ENCODE measurements at regions not wholly inside any gene's neighbourhood (a gene's known extent, or its start where the extent isn't known, plus 50 kb on each side); places are given as distances from the start of the nearest gene placed in this dataset.

DNA sequence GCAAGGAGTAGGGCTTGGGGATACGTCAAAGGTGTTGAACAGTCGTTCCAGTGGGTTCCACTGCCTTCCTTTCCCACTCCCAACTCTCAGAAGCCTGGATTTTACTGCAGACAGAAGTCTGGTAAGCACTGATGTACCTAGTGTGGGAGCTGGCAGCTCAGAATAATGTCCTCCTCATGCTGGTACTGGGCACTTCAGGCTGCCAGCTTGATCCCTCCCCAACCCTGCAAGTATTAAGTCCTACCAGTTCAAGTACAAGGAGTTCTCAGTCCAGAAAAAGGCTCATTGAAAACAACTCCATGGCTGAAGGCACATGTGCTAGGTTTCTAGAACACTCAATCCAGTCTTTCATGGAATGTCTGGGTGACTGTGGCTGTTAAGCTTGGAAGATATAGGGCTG, 304.3 kb downstream of the NUAK1 start (continued):
- TF ChIP-seq, protein P1, sequence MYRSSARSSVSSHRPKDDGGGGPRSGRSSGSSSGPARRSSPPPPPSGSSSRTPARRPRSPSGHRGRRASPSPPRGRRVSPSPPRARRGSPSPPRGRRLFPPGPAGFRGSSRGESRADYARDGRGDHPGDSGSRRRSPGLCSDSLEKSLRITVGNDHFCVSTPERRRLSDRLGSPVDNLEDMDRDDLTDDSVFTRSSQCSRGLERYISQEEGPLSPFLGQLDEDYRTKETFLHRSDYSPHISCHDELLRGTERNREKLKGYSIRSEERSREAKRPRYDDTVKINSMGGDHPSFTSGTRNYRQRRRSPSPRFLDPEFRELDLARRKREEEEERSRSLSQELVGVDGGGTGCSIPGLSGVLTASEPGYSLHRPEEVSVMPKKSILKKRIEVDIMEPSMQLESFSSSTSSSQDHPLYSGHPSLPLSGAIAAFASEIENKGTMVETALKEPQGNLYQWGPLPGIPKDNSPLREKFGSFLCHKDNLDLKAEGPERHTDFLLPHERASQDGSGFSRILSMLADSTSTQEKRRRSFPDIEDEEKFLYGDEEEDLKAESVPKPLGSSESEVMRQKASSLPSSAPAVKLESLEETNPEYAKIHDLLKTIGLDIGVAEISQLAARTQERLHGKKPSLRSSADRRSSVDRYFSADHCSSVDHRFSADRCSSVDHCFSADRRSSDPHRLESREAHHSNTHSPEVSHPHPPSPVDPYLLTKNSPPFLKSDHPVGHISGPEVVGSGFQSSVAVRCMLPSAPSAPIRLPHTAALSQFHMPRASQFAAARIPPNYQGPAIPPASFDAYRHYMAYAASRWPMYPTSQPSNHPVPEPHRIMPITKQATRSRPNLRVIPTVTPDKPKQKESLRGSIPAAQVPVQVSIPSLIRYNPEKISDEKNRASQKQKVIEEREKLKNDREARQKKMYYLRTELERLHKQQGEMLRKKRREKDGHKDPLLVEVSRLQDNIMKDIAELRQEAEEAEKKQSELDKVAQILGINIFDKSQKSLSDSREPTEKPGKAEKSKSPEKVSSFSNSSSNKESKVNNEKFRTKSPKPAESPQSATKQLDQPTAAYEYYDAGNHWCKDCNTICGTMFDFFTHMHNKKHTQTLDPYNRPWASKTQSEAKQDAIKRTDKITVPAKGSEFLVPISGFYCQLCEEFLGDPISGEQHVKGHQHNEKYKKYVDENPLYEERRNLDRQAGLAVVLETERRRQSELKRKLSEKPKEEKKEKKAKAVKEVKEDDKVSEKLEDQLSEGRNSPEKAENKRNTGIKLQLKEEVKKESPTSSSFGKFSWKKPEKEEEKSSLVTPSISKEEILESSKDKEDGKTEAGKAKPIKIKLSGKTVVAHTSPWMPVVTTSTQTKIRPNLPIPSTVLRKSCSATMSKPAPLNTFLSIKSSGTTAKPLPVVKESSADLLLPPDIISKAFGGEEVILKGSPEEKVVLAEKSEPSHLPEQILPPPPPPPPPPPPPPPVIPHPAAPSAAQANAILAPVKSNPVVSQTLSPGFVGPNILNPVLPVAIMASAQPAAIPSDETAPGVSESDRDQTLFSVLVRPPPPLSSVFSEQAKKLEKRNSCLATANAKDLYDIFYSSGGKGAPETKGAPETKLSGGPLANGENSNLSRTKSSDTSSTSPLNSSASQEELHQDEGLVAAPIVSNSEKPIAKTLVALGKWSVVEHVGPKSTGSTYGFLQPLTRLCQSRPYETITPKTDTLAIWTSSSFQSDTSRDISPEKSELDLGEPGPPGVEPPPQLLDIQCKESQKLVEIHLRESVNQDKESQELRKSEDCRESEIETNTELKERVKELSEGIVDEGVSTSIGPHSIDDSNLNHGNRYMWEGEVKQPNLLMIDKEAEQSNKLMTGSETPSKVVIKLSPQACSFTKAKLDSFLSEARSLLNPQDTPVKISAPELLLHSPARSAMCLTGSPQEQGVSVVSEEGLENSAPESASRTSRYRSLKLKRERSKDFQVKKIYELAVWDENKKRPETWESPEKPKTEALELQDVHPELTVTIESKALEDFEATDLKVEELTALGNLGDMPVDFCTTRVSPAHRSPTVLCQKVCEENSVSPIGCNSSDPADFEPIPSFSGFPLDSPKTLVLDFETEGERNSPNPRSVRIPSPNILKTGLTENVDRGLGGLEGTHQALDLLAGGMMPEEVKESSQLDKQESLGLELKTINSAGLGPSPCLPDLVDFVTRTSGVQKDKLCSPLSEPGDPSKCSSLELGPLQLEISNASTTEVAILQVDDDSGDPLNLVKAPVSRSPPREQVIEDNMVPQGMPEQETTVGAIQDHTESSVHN (CRISPR knock-in tag; IDR thresholded peaks at IDR 0.05), result no peak
- TF ChIP-seq, protein P2, sequence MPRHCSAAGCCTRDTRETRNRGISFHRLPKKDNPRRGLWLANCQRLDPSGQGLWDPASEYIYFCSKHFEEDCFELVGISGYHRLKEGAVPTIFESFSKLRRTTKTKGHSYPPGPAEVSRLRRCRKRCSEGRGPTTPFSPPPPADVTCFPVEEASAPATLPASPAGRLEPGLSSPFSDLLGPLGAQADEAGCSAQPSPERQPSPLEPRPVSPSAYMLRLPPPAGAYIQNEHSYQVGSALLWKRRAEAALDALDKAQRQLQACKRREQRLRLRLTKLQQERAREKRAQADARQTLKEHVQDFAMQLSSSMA (CRISPR knock-in tag; IDR thresholded peaks at IDR 0.05), result no peak
- TF ChIP-seq, protein P3, sequence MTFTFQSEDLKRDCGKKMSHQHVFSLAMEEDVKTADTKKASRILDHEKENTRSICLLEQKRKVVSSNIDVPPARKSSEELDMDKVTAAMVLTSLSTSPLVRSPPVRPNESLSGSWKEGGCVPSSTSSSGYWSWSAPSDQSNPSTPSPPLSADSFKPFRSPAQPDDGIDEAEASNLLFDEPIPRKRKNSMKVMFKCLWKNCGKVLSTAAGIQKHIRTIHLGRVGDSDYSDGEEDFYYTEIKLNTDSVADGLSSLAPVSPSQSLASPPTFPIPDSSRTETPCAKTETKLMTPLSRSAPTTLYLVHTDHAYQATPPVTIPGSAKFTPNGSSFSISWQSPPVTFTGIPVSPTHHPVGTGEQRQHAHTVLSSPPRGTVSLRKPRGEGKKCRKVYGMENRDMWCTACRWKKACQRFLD (CRISPR knock-in tag; IDR thresholded peaks at IDR 0.05; ENCODE audit: borderline replicate concordance), result no peak
- no peak for TF ChIP-seq MTA3 (CRISPR knock-in tag; IDR thresholded peaks at IDR 0.05)
- TF ChIP-seq, protein P4, sequence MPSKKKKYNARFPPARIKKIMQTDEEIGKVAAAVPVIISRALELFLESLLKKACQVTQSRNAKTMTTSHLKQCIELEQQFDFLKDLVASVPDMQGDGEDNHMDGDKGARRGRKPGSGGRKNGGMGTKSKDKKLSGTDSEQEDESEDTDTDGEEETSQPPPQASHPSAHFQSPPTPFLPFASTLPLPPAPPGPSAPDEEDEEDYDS (CRISPR knock-in tag; IDR thresholded peaks at IDR 0.05), result no peak
